Caco-2 (cell line): ENCODE measurements at regions not wholly inside any gene's neighbourhood (a gene's known extent, or its start where the extent isn't known, plus 50 kb on each side); places are given as distances from the start of the nearest gene placed in this dataset.

Source experiments
- BruUV-seq: library from RNA; stranded (reverse); fragments of 400-500 nt; replicated peaks from 2 replicates; lab custom pipeline; 2021; lab: Mats Ljungman, UMichigan
- CTCF ChIA-PET: fragments of 300-600 bp; sonication (Branson Sonifier 250); formaldehyde crosslinking; loops from one replicate; lab custom pipeline; 2022; ENCODE audit warnings: antibody characterized with exemption; lab: Charles Lee
- POLR2A ChIA-PET: fragments of 300-600 bp; sonication (Branson Sonifier 250); formaldehyde crosslinking; loops from one replicate; lab custom pipeline; 2022; ENCODE audit warnings: antibody characterized with exemption; lab: Charles Lee
- DNase-seq, 2 experiments: peaks; one replicate each; pipeline versions ENCODE4 v3.0.0 to v3.0.0-alpha.2; 2020 to 2022
- H3K27me3 ChIP-seq: replicated peaks from 2 replicates; pipeline ENCODE4 v1.6.0; 2011; ENCODE audit warnings: low read length; ENCODE audit not compliant: control insufficient read depth, insufficient read depth
- H3K36me3 ChIP-seq: 2 replicates; pipeline ENCODE4 v1.5.1; 2011; ENCODE audit warnings: low read length; ENCODE audit not compliant: control insufficient read depth, insufficient read depth
- H3K4me1 ChIP-seq: fragments of 250-450 bp; sonication (Bioruptor Pico); 2 replicates; pipeline ENCODE4 v1.5.1; 2020; ENCODE audit warnings: mild to moderate bottlenecking
- H3K4me3 ChIP-seq: 2 replicates; pipeline ENCODE4 v1.5.1; 2011; ENCODE audit warnings: low read depth, mild to moderate bottlenecking, control low read depth, low read length
- H3K9me3 ChIP-seq: fragments of 250-450 bp; sonication (Bioruptor Pico); 2 replicates; pipeline ENCODE4 v1.5.1; 2020; ENCODE audit warnings: mild to moderate bottlenecking, moderate library complexity
- H3K27ac Mint-ChIP-seq: one replicate; pipeline ENCODE4 v1.8.0; 2022; ENCODE audit warnings: mixed read lengths; ENCODE audit not compliant: unreplicated experiment
- H3K27me3 Mint-ChIP-seq: one replicate; pipeline ENCODE4 v1.8.0; 2022; ENCODE audit warnings: mixed read lengths; ENCODE audit not compliant: insufficient read depth, unreplicated experiment
- H3K36me3 Mint-ChIP-seq: one replicate; pipeline ENCODE4 v1.8.0; 2022; ENCODE audit warnings: mild to moderate bottlenecking, mixed read lengths; ENCODE audit not compliant: insufficient read depth, unreplicated experiment
- H3K4me1 Mint-ChIP-seq: one replicate; pipeline ENCODE4 v1.8.0; 2022; ENCODE audit warnings: low read depth, mixed read lengths; ENCODE audit not compliant: unreplicated experiment
- H3K4me3 Mint-ChIP-seq: one replicate; pipeline ENCODE4 v1.8.0; 2022; ENCODE audit warnings: mild to moderate bottlenecking, moderate library complexity, mixed read lengths; ENCODE audit not compliant: unreplicated experiment
- H3K9me3 Mint-ChIP-seq: one replicate; pipeline ENCODE4 v1.8.0; 2022; ENCODE audit warnings: mixed read lengths; ENCODE audit not compliant: unreplicated experiment
- intact Hi-C: fragments of 100-400 bp; cut with micrococcal nuclease; formaldehyde crosslinking; loops from one replicate; pipeline ENCODE4 v1.10.0; 2022; ENCODE audit not compliant: unreplicated experiment
- TF ChIP-seq, protein P1 (sequence below), 2 experiments: fragments of 200-600 bp in 1 of 2; IDR thresholded peaks; 1 replicate in 1 of 2; 2 replicates in 1 of 2; pipeline versions ENCODE4 v1.5.1 to v1.8.0; 2011 to 2022; ENCODE audit warnings: antibody characterized with exemption in 1 of 2, control low read depth in 1 of 2, inconsistent platforms in 1 of 2, low read depth in 1 of 2, low read length in 1 of 2, mild to moderate bottlenecking in 1 of 2, moderate library complexity in 1 of 2; ENCODE audit not compliant: insufficient read depth in 1 of 2, severe bottlenecking in 1 of 2, unreplicated experiment in 1 of 2

DNA sequence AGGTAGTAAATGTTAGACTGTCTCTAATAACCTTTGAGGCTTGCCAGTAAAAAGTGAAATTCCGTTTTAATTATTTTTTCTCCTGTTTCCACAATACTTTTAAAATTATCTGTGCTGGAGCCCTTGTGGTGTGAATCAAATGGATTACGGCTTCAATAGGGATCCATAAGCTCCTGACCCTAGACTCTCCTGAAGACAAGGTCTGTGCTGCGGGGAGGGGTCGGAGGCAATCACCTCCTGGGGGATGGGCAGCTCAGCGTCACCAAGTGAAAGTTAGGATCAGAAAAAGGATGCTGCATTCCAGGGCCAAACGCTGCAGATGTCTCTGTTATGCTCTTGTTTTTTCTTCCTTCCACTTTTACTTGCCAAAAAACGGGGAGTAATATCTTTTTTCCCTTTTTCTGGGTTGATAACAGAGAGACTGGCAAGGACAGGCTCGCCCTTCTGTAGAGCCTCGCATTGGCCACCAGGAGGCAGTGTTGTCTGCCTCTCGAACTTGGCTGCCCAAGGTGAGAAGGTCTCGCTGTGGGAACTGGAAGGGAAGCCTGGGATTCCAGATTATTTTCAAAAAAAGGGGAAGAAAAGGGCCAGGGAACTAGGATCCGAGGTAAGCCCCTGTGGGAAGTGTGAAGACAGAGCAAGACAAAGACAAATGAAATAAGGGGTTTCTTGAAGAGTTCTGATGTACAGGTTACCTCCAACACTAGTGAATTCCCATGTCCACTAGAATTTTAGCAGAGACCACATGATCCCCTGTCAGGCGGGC, 621.9 kb downstream of the ACTR3B start:
- H3K36me3 Mint-ChIP-seq = no peaks in the 10 kb centered on the region
- Histone ChIP-seq H3K9me3 (no peaks in the 10 kb centered on the region; the same call in 1 of the 2 replicates), H3K27me3 (no peaks in the 10 kb centered on the region), H3K36me3 (no peaks in the 10 kb centered on the region), H3K4me3 (no peak overlapping the region), H3K4me1 (no peaks in the 10 kb centered on the region)
- no peak overlapping the region for H3K4me3 Mint-ChIP-seq
- ChIA-PET CTCF (no interaction called here), POLR2A (no interaction called here)
- peaks cover 31% of the 10 kb centered on the region for H3K9me3 Mint-ChIP-seq
- DNase-seq = peak in 1 of 2 experiments; percentile 17
- no TSS peak for BruUV-seq
- H3K4me1 Mint-ChIP-seq = no peaks in the 10 kb centered on the region
- no peaks in the 10 kb centered on the region for H3K27me3 Mint-ChIP-seq
- no peak overlapping the region for H3K27ac Mint-ChIP-seq
- intact Hi-C loops = loop anchor here (10.0 kb wide), 1 partner anchor 453 kb away; no protein-coding TSS in a partner anchor
- TF ChIP-seq, protein P1, sequence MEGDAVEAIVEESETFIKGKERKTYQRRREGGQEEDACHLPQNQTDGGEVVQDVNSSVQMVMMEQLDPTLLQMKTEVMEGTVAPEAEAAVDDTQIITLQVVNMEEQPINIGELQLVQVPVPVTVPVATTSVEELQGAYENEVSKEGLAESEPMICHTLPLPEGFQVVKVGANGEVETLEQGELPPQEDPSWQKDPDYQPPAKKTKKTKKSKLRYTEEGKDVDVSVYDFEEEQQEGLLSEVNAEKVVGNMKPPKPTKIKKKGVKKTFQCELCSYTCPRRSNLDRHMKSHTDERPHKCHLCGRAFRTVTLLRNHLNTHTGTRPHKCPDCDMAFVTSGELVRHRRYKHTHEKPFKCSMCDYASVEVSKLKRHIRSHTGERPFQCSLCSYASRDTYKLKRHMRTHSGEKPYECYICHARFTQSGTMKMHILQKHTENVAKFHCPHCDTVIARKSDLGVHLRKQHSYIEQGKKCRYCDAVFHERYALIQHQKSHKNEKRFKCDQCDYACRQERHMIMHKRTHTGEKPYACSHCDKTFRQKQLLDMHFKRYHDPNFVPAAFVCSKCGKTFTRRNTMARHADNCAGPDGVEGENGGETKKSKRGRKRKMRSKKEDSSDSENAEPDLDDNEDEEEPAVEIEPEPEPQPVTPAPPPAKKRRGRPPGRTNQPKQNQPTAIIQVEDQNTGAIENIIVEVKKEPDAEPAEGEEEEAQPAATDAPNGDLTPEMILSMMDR (IDR thresholded peaks at IDR 0.05; ENCODE audit: insufficient read depth in 1 of 2, low read depth in 1 of 2, low read length in 1 of 2, severe bottlenecking in 1 of 2, unreplicated experiment in 1 of 2) = peak; percentile 52 to 69

DNA sequence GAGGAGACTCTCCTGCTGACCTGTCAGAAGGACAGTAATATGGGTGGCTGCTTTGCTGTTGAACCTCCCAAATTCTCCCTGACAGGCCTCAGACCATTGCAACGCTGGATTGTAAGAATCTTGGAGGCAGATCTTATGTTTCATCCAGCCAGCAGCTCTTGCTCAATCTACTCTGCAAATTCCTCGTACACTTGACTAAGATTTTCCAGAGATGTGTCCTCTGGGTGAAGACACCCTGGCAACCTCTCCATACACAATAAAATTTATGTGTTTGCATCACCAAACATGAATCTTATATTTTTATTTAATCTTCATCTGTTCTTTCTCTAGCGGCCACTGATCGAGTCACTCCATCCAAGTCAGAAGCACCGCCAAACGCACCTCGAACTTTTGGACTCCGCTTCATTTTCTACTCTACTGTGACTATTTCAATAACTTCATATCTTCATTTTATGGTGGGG, 623.1 kb downstream of the ACTR3B start:
- no peak overlapping the region for H3K27ac Mint-ChIP-seq
- TF ChIP-seq, protein P1 (IDR thresholded peaks at IDR 0.05; ENCODE audit: insufficient read depth in 1 of 2, low read depth in 1 of 2, low read length in 1 of 2, severe bottlenecking in 1 of 2, unreplicated experiment in 1 of 2) = no peak
- H3K4me3 ChIP-seq = no peak overlapping the region
- no peaks in the 10 kb centered on the region; the same call in 1 of the 2 replicates for H3K9me3 ChIP-seq
- BruUV-seq = no TSS peak
- H3K27me3 ChIP-seq = no peaks in the 10 kb centered on the region
- POLR2A ChIA-PET = no interaction called here
- no peaks in the 10 kb centered on the region for H3K4me1 ChIP-seq
- no peak for DNase-seq
- CTCF ChIA-PET = no interaction called here
- H3K36me3 Mint-ChIP-seq = no peaks in the 10 kb centered on the region
- no peaks in the 10 kb centered on the region for H3K4me1 Mint-ChIP-seq
- no peak overlapping the region for H3K4me3 Mint-ChIP-seq
- no peaks in the 10 kb centered on the region for H3K36me3 ChIP-seq
- peaks cover 36% of the 10 kb centered on the region for H3K9me3 Mint-ChIP-seq
- no peaks in the 10 kb centered on the region for H3K27me3 Mint-ChIP-seq
- intact Hi-C loops = loop anchor here (10.0 kb wide), 1 partner anchor 452 kb away; no protein-coding TSS in a partner anchor

DNA sequence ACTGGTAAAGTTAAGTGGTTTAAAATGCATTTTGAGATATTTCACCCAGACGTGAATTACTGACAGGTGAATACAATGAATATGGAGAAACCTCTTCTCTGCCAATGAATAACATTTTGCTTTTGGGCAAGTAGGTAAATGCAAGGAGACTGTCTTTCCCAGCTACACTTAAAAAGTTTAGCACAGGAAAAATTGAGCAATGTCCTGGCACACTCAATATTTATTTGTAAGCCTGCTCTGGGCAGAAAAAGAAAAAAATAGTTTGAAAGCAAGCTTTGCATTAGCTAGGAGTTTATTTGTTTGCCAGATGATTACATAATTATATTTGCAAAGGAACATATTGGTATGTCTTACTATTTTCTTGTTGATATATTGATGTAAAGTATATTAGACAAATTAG, 624.2 kb downstream of the ACTR3B start:
- DNase-seq = no peak
- intact Hi-C loops = loop anchor here (10.0 kb wide), 1 partner anchor 451 kb away; no protein-coding TSS in a partner anchor
- ChIA-PET CTCF (no interaction called here), POLR2A (no interaction called here)
- Mint-ChIP-seq H3K4me1 (no peaks in the 10 kb centered on the region), H3K36me3 (no peaks in the 10 kb centered on the region), H3K27ac (no peak overlapping the region), H3K27me3 (no peaks in the 10 kb centered on the region), H3K4me3 (no peak overlapping the region), H3K9me3 (peaks cover 42% of the 10 kb centered on the region)
- no peaks in the 10 kb centered on the region for H3K36me3 ChIP-seq
- no peaks in the 10 kb centered on the region for H3K27me3 ChIP-seq
- TF ChIP-seq, protein P1 (IDR thresholded peaks at IDR 0.05; ENCODE audit: insufficient read depth in 1 of 2, low read depth in 1 of 2, low read length in 1 of 2, severe bottlenecking in 1 of 2, unreplicated experiment in 1 of 2) = no peak
- BruUV-seq = no TSS peak
- no peak overlapping the region for H3K4me3 ChIP-seq
- no peaks in the 10 kb centered on the region for H3K4me1 ChIP-seq
- no peaks in the 10 kb centered on the region for H3K9me3 ChIP-seq
